Stomach (tissue), 8 donors: ENCODE measurements at regions not wholly inside any gene's neighbourhood (a gene's known extent, or its start where the extent isn't known, plus 50 kb on each side); places are given as distances from the start of the nearest gene placed in this dataset.

ENCODE experiments used
- DNase-seq, 2 donors: peaks; one replicate each; pipeline versions ENCODE4 v3.0.0 to v3.0.0-alpha.2; 2013 to 2019
- H3K27ac ChIP-seq, 5 donors: fragments of 200-600 bp in 4 of 5; sonication (generic) in 4 of 5; one replicate each; pipeline ENCODE4 v1.5.1; 2013 to 2019; ENCODE audit warnings: mild to moderate bottlenecking in 1 of 5, moderate library complexity in 1 of 5
- H3K27me3 ChIP-seq, 3 donors: fragments of 200-600 bp; sonication (generic); one replicate each; pipeline ENCODE4 v1.5.1; 2017 to 2019; ENCODE audit warnings: mixed run types in 1 of 3
- H3K36me3 ChIP-seq, 4 donors: fragments of 200-600 bp; sonication (generic); 1 replicate in 3 of 4; 2 replicates in 1 of 4; pipeline ENCODE4 v1.5.1; 2016 to 2019
- H3K4me1 ChIP-seq, 4 donors: fragments of 200-600 bp; sonication (generic); one replicate each; pipeline ENCODE4 v1.5.1; 2016 to 2019
- H3K4me3 ChIP-seq, 4 donors: fragments of 200-600 bp; sonication (generic) in 3 of 4; one replicate each; pipeline ENCODE4 v1.5.1; 2016 to 2019; ENCODE audit warnings: mild to moderate bottlenecking in 1 of 4
- H3K9me3 ChIP-seq, 4 donors: fragments of 200-600 bp; sonication (generic); one replicate each; pipeline ENCODE4 v1.5.1; 2016 to 2019
- CTCF ChIP-seq, 7 experiments: fragments of 450-650 bp in 4 of 7; fragments of 200-600 bp in 3 of 7; sonication (generic) in 3 of 7; IDR thresholded peaks; one replicate each; pipeline ENCODE4 v1.5.1; 2016 to 2019; ENCODE audit warnings: antibody characterized with exemption in 7 of 7, control low read depth in 2 of 7, mild to moderate bottlenecking in 1 of 7
- EP300 ChIP-seq: sonication (generic); formaldehyde crosslinking; IDR thresholded peaks from one replicate; pipeline ENCODE4 v1.6.1; 2017; ENCODE audit warnings: antibody characterized with exemption
- POLR2A ChIP-seq, 4 donors: fragments of 450-650 bp; IDR thresholded peaks; one replicate each; pipeline ENCODE4 v1.6.1; 2016; ENCODE audit warnings: antibody characterized with exemption in 4 of 4, control low read depth in 2 of 4, mild to moderate bottlenecking in 1 of 4, moderate library complexity in 1 of 4
- POLR2AphosphoS5 ChIP-seq, 3 donors: sonication (generic); formaldehyde crosslinking; IDR thresholded peaks; one replicate each; pipeline ENCODE4 v1.6.1; 2016; ENCODE audit warnings: antibody characterized with exemption in 3 of 3
- WGBS, 5 donors: extraction: QIAGEN DNeasy Blood & Tissue Kit in 3 of 5; methylation state at CpG; one replicate each; pipeline versions ENCODE4 v1.1.5 to v1.1.7; 2013 to 2018; 5-methylcytosine and 5-hydroxymethylcytosine counted together
- intact Hi-C: fragments of 100-400 bp; cut with DNase I; formaldehyde crosslinking; loops from one replicate; pipeline ENCODE4 v1.15.1; 2023; ENCODE audit warnings: low total_unique reads
- donor health status: healthy with polysubstance abuse.
- donor health status: Bipolar disorder and iron deficiency.
- donor health status: healthy.

DNA sequence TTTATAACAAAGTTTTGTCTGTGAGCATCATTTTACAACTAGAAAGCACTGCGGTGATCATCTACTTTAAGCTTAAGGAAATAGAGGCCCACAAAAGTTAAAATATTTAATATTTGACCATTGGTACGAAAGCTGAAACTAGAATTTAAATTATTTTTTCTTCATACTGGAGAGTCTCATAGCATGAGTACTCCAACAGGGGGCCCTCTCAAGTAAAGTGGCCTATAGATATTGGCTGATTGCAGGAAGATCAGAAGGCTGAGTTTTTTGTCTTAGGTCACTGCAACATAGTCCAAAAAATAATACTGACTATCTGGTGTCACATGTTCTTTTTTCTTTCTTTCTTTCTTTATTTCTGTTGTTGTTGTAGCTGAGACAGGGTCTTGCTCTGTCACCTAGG, 75.3 kb upstream of the ZDHHC17 start:
- Histone ChIP-seq H3K4me3 (no peak overlapping the region), H3K4me1 (peaks cover 0 to 10% (median 10%) of the 10 kb centered on the region in 4 donors), H3K27me3 (no peaks in the 10 kb centered on the region), H3K9me3 (no peaks in the 10 kb centered on the region), H3K27ac (no peak overlapping the region), H3K36me3 (no peaks in the 10 kb centered on the region)
- WGBS, 5 donors: 84 to 94% (median 89%) methylated on average over 2 of the region's 2 CpGs
- DNase-seq: no peak
- intact Hi-C loops: no loop called here
- TF ChIP-seq CTCF (IDR thresholded peaks at IDR 0.05) (no peak), POLR2A (IDR thresholded peaks at IDR 0.05) (no peak), POLR2AphosphoS5 (IDR thresholded peaks at IDR 0.05) (no peak), EP300 (no peak)

- DNase-seq: no peak
- Histone ChIP-seq H3K27ac (no peak overlapping the region), H3K4me1 (no peaks in the 10 kb centered on the region), H3K27me3 (no peaks in the 10 kb centered on the region), H3K9me3 (no peaks in the 10 kb centered on the region), H3K36me3 (no peaks in the 10 kb centered on the region), H3K4me3 (no peak overlapping the region)
- WGBS, 5 donors: 88 to 94% (median 92%) methylated on average over 6 of the region's 6 CpGs
- TF ChIP-seq POLR2AphosphoS5 (IDR thresholded peaks at IDR 0.05): no peak
- TF ChIP-seq EP300: no peak
- TF ChIP-seq POLR2A (IDR thresholded peaks at IDR 0.05): no peak
- no peak for TF ChIP-seq CTCF (IDR thresholded peaks at IDR 0.05)
- intact Hi-C loops: no loop called here
Observed at GRCh38 chr12:76690921-76691700, 72.8 kb upstream of the ZDHHC17 start.

GRCh38 chr12:76692846-76693245, 71.1 kb upstream of the ZDHHC17 start:
- no peaks in the 10 kb centered on the region for H3K36me3 ChIP-seq
- 64 to 91% (median 70%) methylated on average over 3 of the region's 3 CpGs for WGBS, 5 donors
- no peak for TF ChIP-seq POLR2A (IDR thresholded peaks at IDR 0.05)
- no peak for TF ChIP-seq CTCF (IDR thresholded peaks at IDR 0.05)
- TF ChIP-seq POLR2AphosphoS5 (IDR thresholded peaks at IDR 0.05): no peak
- no peak for TF ChIP-seq EP300
- intact Hi-C loops: no loop called here
- DNase-seq: no peak
- no peak overlapping the region for H3K4me3 ChIP-seq
- no peaks in the 10 kb centered on the region for H3K27me3 ChIP-seq
- H3K4me1 ChIP-seq: no peaks in the 10 kb centered on the region
- H3K27ac ChIP-seq: no peak overlapping the region
- H3K9me3 ChIP-seq: no peaks in the 10 kb centered on the region

DNA sequence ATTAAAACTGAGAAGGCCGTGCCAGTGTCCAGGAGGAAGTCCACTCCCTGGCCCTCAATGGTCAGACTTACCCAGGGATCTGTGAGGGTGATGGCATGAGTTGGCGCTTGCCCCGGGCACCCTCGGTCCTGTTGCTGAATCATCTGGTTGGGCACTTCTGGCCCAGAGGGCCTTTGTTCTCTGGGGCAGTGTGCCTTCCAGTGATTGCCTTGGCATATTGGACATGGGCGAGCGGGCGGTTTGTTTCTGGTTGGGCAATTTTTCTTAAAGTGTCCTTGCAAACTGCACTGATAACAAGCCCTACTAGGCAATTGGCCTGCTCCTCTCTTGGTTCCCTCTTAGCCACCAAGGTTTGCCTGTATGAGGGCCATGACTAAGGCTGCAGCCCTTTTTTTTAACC, 69.5 kb upstream of the ZDHHC17 start:
- TF ChIP-seq EP300 (no peak), POLR2A (IDR thresholded peaks at IDR 0.05) (no peak), CTCF (IDR thresholded peaks at IDR 0.05) (no peak), POLR2AphosphoS5 (IDR thresholded peaks at IDR 0.05) (no peak)
- 93 to 98% (median 96%) methylated on average over 4 to 7 of the region's 7 CpGs for WGBS, 5 donors
- Histone ChIP-seq H3K4me1 (no peaks in the 10 kb centered on the region), H3K36me3 (no peaks in the 10 kb centered on the region), H3K27me3 (no peaks in the 10 kb centered on the region), H3K27ac (no peak overlapping the region), H3K4me3 (no peak overlapping the region), H3K9me3 (no peaks in the 10 kb centered on the region)
- DNase-seq: no peak
- intact Hi-C loops: no loop called here
